K562 (cell line): ENCODE measurements at regions not wholly inside any gene's neighbourhood (a gene's known extent, or its start where the extent isn't known, plus 50 kb on each side); places are given as distances from the start of the nearest gene placed in this dataset.

Experiments
- ATAC-seq: fragments of 200-7000 bp; cut with Tn5 transposase; 3 replicates; pipeline ENCODE4 v1.9.1; 2020; ENCODE audit warnings: moderate library complexity
- BruUV-seq: library from RNA; stranded (reverse); fragments of 400-500 nt; replicated peaks from 2 replicates; lab custom pipeline; 2021; lab: Mats Ljungman, UMichigan
- CTCF ChIA-PET: fragments of 300-600 bp; formaldehyde crosslinking; extraction: SDS; loops from one replicate; lab custom pipeline; 2021; ENCODE audit warnings: low intra/inter-chr PET ratio; lab: Yijun Ruan, JAX
- POLR2A ChIA-PET: fragments of 300-600, 350-650 bp; sonication (Branson Sonifier 250); formaldehyde crosslinking; extraction: SDS; loops from one replicate; lab custom pipeline; 2021; ENCODE audit warnings: antibody characterized with exemption, inconsistent platforms; lab: Yijun Ruan, JAX
- DNase-seq, 4 experiments: peaks; one replicate each; pipeline versions ENCODE4 v3.0.0 to v3.0.0-alpha.2; 2011 to 2018; ENCODE audit warnings: low spot score in 3 of 4, mixed read lengths in 3 of 4; ENCODE audit errors: extremely low read depth in 1 of 4
- FAIRE-seq: peaks from 2 replicates; lab custom pipeline; 2011; peaks lifted over from hg19 to GRCh38; lab: Jason Lieb, UNC
- H2AFZ ChIP-seq: 2 replicates; pipeline ENCODE4 v1.6.0; 2011; ENCODE audit warnings: low read depth, low read length, control low read depth, inconsistent platforms
- H3K27ac ChIP-seq: fragments of 200-600 bp; 3 replicates; pipeline ENCODE4 v1.8.0; 2011; ENCODE audit warnings: low read depth, mild to moderate bottlenecking, control low read depth, inconsistent platforms, low read length, moderate library complexity, mixed read lengths; ENCODE audit errors: extremely low read depth
- H3K27me3 ChIP-seq, 2 experiments: fragments of 300-600 bp in 1 of 2; 2 replicates in 1 of 2; 3 replicates in 1 of 2; pipeline versions ENCODE4 v1.6.0 to v1.8.0; 2011; ENCODE audit warnings: inconsistent platforms in 2 of 2, low read length in 2 of 2, mild to moderate bottlenecking in 1 of 2, mixed read lengths in 1 of 2, moderate library complexity in 1 of 2; ENCODE audit not compliant: control insufficient read depth in 2 of 2, insufficient read depth in 2 of 2
- H3K36me3 ChIP-seq: fragments of 300-600 bp; 3 replicates; pipeline ENCODE4 v1.8.0; 2011; ENCODE audit warnings: mild to moderate bottlenecking, low read length, inconsistent platforms; ENCODE audit not compliant: control insufficient read depth, insufficient read depth
- H3K4me1 ChIP-seq, 2 experiments: fragments of 200-600 bp in 1 of 2; replicated peaks in 1 of 2; 2 replicates in 1 of 2; 3 replicates in 1 of 2; pipeline versions ENCODE4 v1.5.1 to v1.8.0; 2011; ENCODE audit warnings: inconsistent platforms in 2 of 2, low read length in 2 of 2, mild to moderate bottlenecking in 1 of 2, mixed read lengths in 1 of 2, moderate library complexity in 1 of 2; ENCODE audit not compliant: control insufficient read depth in 2 of 2, insufficient read depth in 2 of 2
- H3K4me2 ChIP-seq: 2 replicates; pipeline ENCODE4 v1.6.1; 2011; ENCODE audit warnings: low read length, control low read depth, inconsistent platforms, mixed read lengths; ENCODE audit not compliant: insufficient read depth
- H3K4me3 ChIP-seq: fragments of 200-600 bp; sonication (generic), shearing (Covaris generic); 2 replicates; pipeline ENCODE4 v1.5.1; 2016; ENCODE audit warnings: control low read depth, inconsistent platforms
- H3K79me2 ChIP-seq: fragments of 200-600 bp; 3 replicates; pipeline ENCODE4 v1.8.0; 2011; ENCODE audit warnings: low read length, inconsistent platforms; ENCODE audit not compliant: control insufficient read depth, insufficient read depth
- H3K9ac ChIP-seq, 2 experiments: 2 replicates each; pipeline versions ENCODE4 v1.6.0 to v1.6.1; 2011; ENCODE audit warnings: low read depth in 2 of 2, low read length in 2 of 2, control low read depth in 1 of 2, inconsistent platforms in 1 of 2, mild to moderate bottlenecking in 1 of 2, mixed read lengths in 1 of 2; ENCODE audit not compliant: insufficient read depth in 1 of 2
- H3K9me1 ChIP-seq: one replicate; pipeline ENCODE4 v1.6.0; 2011; ENCODE audit warnings: inconsistent platforms, mild to moderate bottlenecking, low read length, moderate library complexity; ENCODE audit not compliant: control insufficient read depth, insufficient read depth
- H3K9me3 ChIP-seq: replicated peaks from 2 replicates; pipeline ENCODE4 v1.5.1; 2011; ENCODE audit warnings: low read depth, low read length, inconsistent platforms; ENCODE audit not compliant: control insufficient read depth, insufficient read depth
- H4K20me1 ChIP-seq: replicated peaks from 2 replicates; pipeline ENCODE4 v1.6.1; 2011; ENCODE audit warnings: low read length, inconsistent platforms, mixed read lengths; ENCODE audit not compliant: control insufficient read depth, insufficient read depth
- FOXM1 ChIP-seq, 2 experiments: fragments of 450-650 bp in 1 of 2; sonication (generic) in 1 of 2; formaldehyde crosslinking in 1 of 2; IDR thresholded peaks; 2 replicates each; pipeline versions ENCODE4 v1.6.1 to v1.9.0; 2017 to 2022; ENCODE audit warnings: low read depth in 2 of 2, mild to moderate bottlenecking in 2 of 2, missing genetic modification reagents in 1 of 2, moderate library complexity in 1 of 2
- HNRNPLL ChIP-seq: fragments of 200-400 bp; formaldehyde crosslinking; IDR thresholded peaks from 2 replicates; pipeline ENCODE4 v1.6.1; 2017; ENCODE audit warnings: low read length, low read depth, mild to moderate bottlenecking; ENCODE audit not compliant: poor library complexity, severe bottlenecking
- MBD2 ChIP-seq: sonication (generic); IDR thresholded peaks from 2 replicates; pipeline ENCODE4 v1.6.1; 2016; ENCODE audit warnings: low read depth, borderline replicate concordance
- PML ChIP-seq: IDR thresholded peaks from 2 replicates; pipeline ENCODE4 v1.6.1; 2012; ENCODE audit warnings: low read length, inconsistent platforms
- POU5F1 ChIP-seq: fragments of 150-350 bp; IDR thresholded peaks from 2 replicates; pipeline ENCODE4 v1.6.1; 2014; ENCODE audit warnings: borderline replicate concordance, low read length, low read depth, mild to moderate bottlenecking; ENCODE audit not compliant: partially characterized antibody
- RBM15 ChIP-seq: fragments of 200-400 bp; formaldehyde crosslinking; IDR thresholded peaks from 2 replicates; pipeline ENCODE4 v1.6.1; 2018; ENCODE audit warnings: mild to moderate bottlenecking, low read length, moderate library complexity; ENCODE audit not compliant: insufficient read depth
- ZBTB1 ChIP-seq: sonication (generic); formaldehyde crosslinking; IDR thresholded peaks from 2 replicates; pipeline ENCODE4 v1.8.1; 2023; ENCODE audit warnings: missing genetic modification reagents, low read depth, mild to moderate bottlenecking, borderline replicate concordance
- ZNF707 ChIP-seq: fragments of 250-450 bp; sonication (Bioruptor Pico); conservative IDR thresholded peaks from 2 replicates; pipeline ENCODE4 v1.8.0; 2022; ENCODE audit warnings: inconsistent platforms, mild to moderate bottlenecking, moderate library complexity
- ZNF766 ChIP-seq: fragments of 200-800 bp; sonication (Bioruptor generic); conservative IDR thresholded peaks from 2 replicates; pipeline ENCODE4 v1.6.1; 2016; ENCODE audit warnings: missing genetic modification characterization, missing compliant biosample characterization
- WGBS: fragments of 100-300 bp; shearing (Covaris generic); methylation state at CpG from one replicate; pipeline ENCODE4 v1.1.6; 2016; ENCODE audit warnings: low coverage, mixed read lengths; ENCODE audit not compliant: insufficient coverage; ENCODE audit errors: missing lambda C conversion rate; 5-methylcytosine and 5-hydroxymethylcytosine counted together
- in situ Hi-C: fragments of 300-500 bp; cut with MboI; formaldehyde crosslinking; loops from 4 replicates; pipeline ENCODE4 v1.15.0; 2018; ENCODE audit warnings: inconsistent platforms, mixed read lengths
- intact Hi-C: fragments of 100-400 bp; cut with micrococcal nuclease; formaldehyde crosslinking; loops from 2 replicates; pipeline ENCODE4 v1.14.2; 2022
- TF ChIP-seq, protein P1 (sequence below): fragments of 250-450 bp; sonication (Bioruptor Pico); IDR thresholded peaks from 2 replicates; pipeline ENCODE4 v1.5.0; 2022; ENCODE audit warnings: mild to moderate bottlenecking
- TF ChIP-seq, protein P2 (sequence below): IDR thresholded peaks from 3 replicates; pipeline ENCODE4 v1.6.1; 2011; ENCODE audit warnings: borderline replicate concordance, mild to moderate bottlenecking, moderate library complexity; ENCODE audit not compliant: insufficient read length; ENCODE audit errors: extremely low read depth

DNA sequence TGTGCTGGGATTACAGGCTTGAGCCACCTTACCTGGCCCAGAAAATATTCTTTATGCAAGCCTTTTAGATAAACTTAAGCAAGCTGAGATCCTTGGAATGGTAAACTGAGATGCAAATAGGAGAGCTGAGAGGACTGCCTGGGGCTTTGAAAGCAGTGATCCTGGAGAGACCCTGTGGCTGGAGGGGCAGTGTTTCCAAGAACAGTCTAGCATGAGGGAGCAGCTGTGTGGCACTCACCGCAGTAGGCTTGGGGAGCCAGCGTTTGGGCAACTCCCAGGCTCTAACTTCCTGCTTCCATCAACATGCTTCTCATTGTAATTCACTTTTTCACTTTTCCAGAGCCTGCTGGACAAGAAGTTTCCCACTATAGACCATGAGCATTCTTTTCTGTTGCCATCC is 144.1 kb upstream of the CELF4 start:
- Histone ChIP-seq H3K27ac (no peak overlapping the region), H3K79me2 (no peaks in the 10 kb centered on the region), H3K27me3 (no peaks in the 10 kb centered on the region), H4K20me1 (no peaks in the 10 kb centered on the region), H3K36me3 (no peaks in the 10 kb centered on the region), H2AFZ (no peak overlapping the region), H3K9ac (no peak overlapping the region), H3K4me3 (no peak overlapping the region), H3K4me1 (no peaks in the 10 kb centered on the region), H3K9me1 (no peaks in the 10 kb centered on the region), H3K9me3 (no peaks in the 10 kb centered on the region), H3K4me2 (no peak overlapping the region)
- no peak for ATAC-seq
- CTCF ChIA-PET: no interaction called here
- in situ Hi-C loops (no loop called here), intact Hi-C loops (no loop called here)
- POLR2A ChIA-PET: no interaction called here
- FAIRE-seq: no peak
- no peak for DNase-seq
- WGBS: 0% methylated on average over 2 of the region's 2 CpGs
- no peak for TF ChIP-seq ZBTB1 (CRISPR knock-in tag)
- TF ChIP-seq ZNF766: no peak
- TF ChIP-seq POU5F1: no peak
- no peak for TF ChIP-seq HNRNPLL
- TF ChIP-seq, protein P1, sequence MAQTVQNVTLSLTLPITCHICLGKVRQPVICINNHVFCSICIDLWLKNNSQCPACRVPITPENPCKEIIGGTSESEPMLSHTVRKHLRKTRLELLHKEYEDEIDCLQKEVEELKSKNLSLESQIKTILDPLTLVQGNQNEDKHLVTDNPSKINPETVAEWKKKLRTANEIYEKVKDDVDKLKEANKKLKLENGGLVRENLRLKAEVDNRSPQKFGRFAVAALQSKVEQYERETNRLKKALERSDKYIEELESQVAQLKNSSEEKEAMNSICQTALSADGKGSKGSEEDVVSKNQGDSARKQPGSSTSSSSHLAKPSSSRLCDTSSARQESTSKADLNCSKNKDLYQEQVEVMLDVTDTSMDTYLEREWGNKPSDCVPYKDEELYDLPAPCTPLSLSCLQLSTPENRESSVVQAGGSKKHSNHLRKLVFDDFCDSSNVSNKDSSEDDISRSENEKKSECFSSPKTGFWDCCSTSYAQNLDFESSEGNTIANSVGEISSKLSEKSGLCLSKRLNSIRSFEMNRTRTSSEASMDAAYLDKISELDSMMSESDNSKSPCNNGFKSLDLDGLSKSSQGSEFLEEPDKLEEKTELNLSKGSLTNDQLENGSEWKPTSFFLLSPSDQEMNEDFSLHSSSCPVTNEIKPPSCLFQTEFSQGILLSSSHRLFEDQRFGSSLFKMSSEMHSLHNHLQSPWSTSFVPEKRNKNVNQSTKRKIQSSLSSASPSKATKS (CRISPR knock-in tag): no peak
- TF ChIP-seq FOXM1 (IDR thresholded peaks at IDR 0.05; ENCODE audit: low read depth): no peak
- no peak for TF ChIP-seq FOXM1 (CRISPR knock-in tag; IDR thresholded peaks at IDR 0.05; ENCODE audit: low read depth)
- TF ChIP-seq, protein P2, sequence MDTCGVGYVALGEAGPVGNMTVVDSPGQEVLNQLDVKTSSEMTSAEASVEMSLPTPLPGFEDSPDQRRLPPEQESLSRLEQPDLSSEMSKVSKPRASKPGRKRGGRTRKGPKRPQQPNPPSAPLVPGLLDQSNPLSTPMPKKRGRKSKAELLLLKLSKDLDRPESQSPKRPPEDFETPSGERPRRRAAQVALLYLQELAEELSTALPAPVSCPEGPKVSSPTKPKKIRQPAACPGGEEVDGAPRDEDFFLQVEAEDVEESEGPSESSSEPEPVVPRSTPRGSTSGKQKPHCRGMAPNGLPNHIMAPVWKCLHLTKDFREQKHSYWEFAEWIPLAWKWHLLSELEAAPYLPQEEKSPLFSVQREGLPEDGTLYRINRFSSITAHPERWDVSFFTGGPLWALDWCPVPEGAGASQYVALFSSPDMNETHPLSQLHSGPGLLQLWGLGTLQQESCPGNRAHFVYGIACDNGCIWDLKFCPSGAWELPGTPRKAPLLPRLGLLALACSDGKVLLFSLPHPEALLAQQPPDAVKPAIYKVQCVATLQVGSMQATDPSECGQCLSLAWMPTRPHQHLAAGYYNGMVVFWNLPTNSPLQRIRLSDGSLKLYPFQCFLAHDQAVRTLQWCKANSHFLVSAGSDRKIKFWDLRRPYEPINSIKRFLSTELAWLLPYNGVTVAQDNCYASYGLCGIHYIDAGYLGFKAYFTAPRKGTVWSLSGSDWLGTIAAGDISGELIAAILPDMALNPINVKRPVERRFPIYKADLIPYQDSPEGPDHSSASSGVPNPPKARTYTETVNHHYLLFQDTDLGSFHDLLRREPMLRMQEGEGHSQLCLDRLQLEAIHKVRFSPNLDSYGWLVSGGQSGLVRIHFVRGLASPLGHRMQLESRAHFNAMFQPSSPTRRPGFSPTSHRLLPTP: no peak
- no peak for TF ChIP-seq RBM15
- TF ChIP-seq MBD2: no peak
- no peak for TF ChIP-seq PML
- no peak for TF ChIP-seq ZNF707 (CRISPR knock-in tag)
- BruUV-seq: no TSS peak
